ENCODE measurements at regions not wholly inside any gene's neighbourhood (a gene's known extent, or its start where the extent isn't known, plus 50 kb on each side); places are given as distances from the start of the nearest gene placed in this dataset.

DNA sequence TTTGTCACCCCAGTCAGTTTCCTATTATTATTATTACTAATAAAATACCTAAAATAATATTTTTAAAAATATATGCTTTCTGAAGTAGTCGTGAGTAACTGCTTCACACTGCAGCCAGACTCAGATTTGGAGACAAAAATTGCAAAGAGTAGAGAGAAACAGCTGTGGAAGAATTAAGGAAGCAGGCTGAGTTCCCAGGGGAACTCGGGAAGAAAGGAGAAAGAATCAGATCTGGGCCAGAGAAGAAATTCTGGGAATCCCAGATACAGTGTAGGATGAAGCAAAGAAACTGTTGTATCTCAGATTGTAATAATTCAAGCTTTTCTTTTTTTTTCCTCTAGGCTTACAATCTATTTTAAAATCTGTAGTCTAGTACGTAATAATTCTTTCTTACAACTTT lies 182.3 kb downstream of the FTCDNL1 start:
- no peak overlapping the region for H2AFZ ChIP-seq (ENCODE audit: low read length)
- no peaks in the 10 kb centered on the region for H3K4me1 ChIP-seq (ENCODE audit: insufficient read depth, low read length)
- peaks cover 17% of the 10 kb centered on the region for H3K27me3 ChIP-seq (ENCODE audit: insufficient read depth, low read length)
- H3K4me2 ChIP-seq (ENCODE audit: insufficient read depth, low read length) = no peak overlapping the region
- DNase-seq (ENCODE audit: insufficient read length, low spot score, missing footprints) = no peak
- TF ChIP-seq, protein P1, sequence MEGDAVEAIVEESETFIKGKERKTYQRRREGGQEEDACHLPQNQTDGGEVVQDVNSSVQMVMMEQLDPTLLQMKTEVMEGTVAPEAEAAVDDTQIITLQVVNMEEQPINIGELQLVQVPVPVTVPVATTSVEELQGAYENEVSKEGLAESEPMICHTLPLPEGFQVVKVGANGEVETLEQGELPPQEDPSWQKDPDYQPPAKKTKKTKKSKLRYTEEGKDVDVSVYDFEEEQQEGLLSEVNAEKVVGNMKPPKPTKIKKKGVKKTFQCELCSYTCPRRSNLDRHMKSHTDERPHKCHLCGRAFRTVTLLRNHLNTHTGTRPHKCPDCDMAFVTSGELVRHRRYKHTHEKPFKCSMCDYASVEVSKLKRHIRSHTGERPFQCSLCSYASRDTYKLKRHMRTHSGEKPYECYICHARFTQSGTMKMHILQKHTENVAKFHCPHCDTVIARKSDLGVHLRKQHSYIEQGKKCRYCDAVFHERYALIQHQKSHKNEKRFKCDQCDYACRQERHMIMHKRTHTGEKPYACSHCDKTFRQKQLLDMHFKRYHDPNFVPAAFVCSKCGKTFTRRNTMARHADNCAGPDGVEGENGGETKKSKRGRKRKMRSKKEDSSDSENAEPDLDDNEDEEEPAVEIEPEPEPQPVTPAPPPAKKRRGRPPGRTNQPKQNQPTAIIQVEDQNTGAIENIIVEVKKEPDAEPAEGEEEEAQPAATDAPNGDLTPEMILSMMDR (IDR thresholded peaks at IDR 0.05; ENCODE audit: extremely low read depth, low read depth, low read length) = no peak
- no peaks in the 10 kb centered on the region for H3K79me2 ChIP-seq (ENCODE audit: insufficient read depth, low read length)
- no peak overlapping the region for H3K4me3 ChIP-seq (ENCODE audit: insufficient read depth, low read length)
- H3K27ac ChIP-seq (ENCODE audit: low read depth, low read length) = no peak overlapping the region
- H3K9me3 ChIP-seq (ENCODE audit: low read depth, low read length) = no peaks in the 10 kb centered on the region
- no peaks in the 10 kb centered on the region for H3K36me3 ChIP-seq (ENCODE audit: insufficient read depth, low read length)
- no peaks in the 10 kb centered on the region for H4K20me1 ChIP-seq (ENCODE audit: insufficient read depth, low read length)

DNA sequence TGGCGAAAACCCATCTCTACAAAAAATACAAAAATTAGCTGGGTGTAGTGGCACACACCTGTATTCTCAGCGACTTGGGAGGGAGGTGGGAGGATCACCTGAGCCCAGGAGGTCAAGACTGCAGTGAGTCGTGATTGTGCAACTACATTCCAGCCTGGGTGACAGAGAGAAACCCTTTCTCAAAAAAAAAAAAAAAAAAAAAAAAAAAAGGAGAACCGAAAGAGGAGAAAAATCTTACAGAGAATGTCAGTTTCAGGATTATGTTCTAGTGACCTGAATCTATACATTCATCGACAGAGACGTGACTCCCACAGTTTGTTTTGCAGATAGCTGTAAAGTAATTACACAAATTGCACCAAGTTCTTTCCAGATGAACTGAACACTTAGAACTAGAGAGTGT lies 187.8 kb downstream of the FTCDNL1 start:
- no peaks in the 10 kb centered on the region for H4K20me1 ChIP-seq (ENCODE audit: insufficient read depth, low read length)
- TF ChIP-seq, protein P1 (IDR thresholded peaks at IDR 0.05; ENCODE audit: extremely low read depth, low read depth, low read length) = no peak
- no peak for DNase-seq (ENCODE audit: insufficient read length, low spot score, missing footprints)
- H3K79me2 ChIP-seq (ENCODE audit: insufficient read depth, low read length) = no peaks in the 10 kb centered on the region
- no peaks in the 10 kb centered on the region for H3K9me3 ChIP-seq (ENCODE audit: low read depth, low read length)
- H3K27me3 ChIP-seq (ENCODE audit: insufficient read depth, low read length) = no peaks in the 10 kb centered on the region
- no peak overlapping the region for H3K4me3 ChIP-seq (ENCODE audit: insufficient read depth, low read length)
- no peak overlapping the region for H3K27ac ChIP-seq (ENCODE audit: low read depth, low read length)
- H3K4me2 ChIP-seq (ENCODE audit: insufficient read depth, low read length) = no peak overlapping the region
- H3K4me1 ChIP-seq (ENCODE audit: insufficient read depth, low read length) = peaks cover 5% of the 10 kb centered on the region
- H2AFZ ChIP-seq (ENCODE audit: low read length) = no peak overlapping the region
- H3K36me3 ChIP-seq (ENCODE audit: insufficient read depth, low read length) = no peaks in the 10 kb centered on the region

DNA sequence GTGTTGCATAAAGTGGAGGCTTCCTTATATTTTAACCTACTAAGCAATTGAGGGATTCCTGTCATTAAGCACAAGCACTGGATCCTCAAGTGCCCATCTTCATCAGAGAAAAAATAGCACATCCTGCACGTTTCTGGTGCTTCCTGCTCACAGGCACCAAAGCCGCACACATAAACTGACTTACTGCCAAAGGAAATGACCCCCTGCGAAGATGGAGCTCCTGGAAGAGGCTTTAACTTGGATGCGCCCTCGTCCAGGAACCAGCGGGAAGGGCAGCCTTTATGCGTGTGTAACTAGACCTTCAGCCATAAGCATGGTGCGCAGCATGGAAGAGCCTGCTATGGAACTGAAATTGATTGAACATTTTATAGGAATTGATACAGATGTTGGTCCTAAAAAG lies 188.7 kb downstream of the FTCDNL1 start:
- no peak overlapping the region for H2AFZ ChIP-seq (ENCODE audit: low read length)
- H3K4me3 ChIP-seq (ENCODE audit: insufficient read depth, low read length) = no peak overlapping the region
- no peaks in the 10 kb centered on the region for H3K27me3 ChIP-seq (ENCODE audit: insufficient read depth, low read length)
- no peak overlapping the region for H3K4me2 ChIP-seq (ENCODE audit: insufficient read depth, low read length)
- no peaks in the 10 kb centered on the region for H3K9me3 ChIP-seq (ENCODE audit: low read depth, low read length)
- no peak overlapping the region for H3K27ac ChIP-seq (ENCODE audit: low read depth, low read length)
- H3K4me1 ChIP-seq (ENCODE audit: insufficient read depth, low read length) = peaks cover 5% of the 10 kb centered on the region
- no peaks in the 10 kb centered on the region for H3K79me2 ChIP-seq (ENCODE audit: insufficient read depth, low read length)
- TF ChIP-seq, protein P1 (IDR thresholded peaks at IDR 0.05; ENCODE audit: extremely low read depth, low read depth, low read length) = no peak
- H4K20me1 ChIP-seq (ENCODE audit: insufficient read depth, low read length) = no peaks in the 10 kb centered on the region
- H3K36me3 ChIP-seq (ENCODE audit: insufficient read depth, low read length) = no peaks in the 10 kb centered on the region
- no peak for DNase-seq (ENCODE audit: insufficient read length, low spot score, missing footprints)

DNA sequence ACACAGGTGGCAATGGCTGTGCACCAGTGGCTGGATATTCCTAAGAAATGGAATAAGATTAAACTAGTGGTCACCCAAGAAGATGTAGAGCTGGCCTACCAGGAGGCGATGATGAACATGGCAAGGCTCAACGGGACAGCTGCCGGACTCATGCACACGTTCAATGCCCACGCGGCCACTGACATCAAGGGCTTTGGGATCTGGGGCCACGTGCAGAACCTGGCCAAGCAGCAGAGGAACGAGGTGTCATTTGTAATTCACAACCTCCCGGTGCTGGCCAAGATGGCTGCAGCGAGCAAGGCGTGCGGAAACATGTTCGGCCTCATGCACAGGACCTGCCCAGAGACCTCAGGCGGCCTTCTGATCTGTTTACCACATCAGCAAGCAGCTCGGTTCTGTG lies 190.8 kb downstream of the FTCDNL1 start:
- TF ChIP-seq, protein P1 (IDR thresholded peaks at IDR 0.05; ENCODE audit: extremely low read depth, low read depth, low read length) = no peak
- no peaks in the 10 kb centered on the region for H3K36me3 ChIP-seq (ENCODE audit: insufficient read depth, low read length)

More for the DNA sequence above, 190.8 kb downstream of the FTCDNL1 start:
- Histone ChIP-seq H3K4me1 (ENCODE audit: insufficient read depth, low read length) (peaks cover 5% of the 10 kb centered on the region), H3K27ac (ENCODE audit: low read depth, low read length) (no peak overlapping the region), H3K4me3 (ENCODE audit: insufficient read depth, low read length) (no peak overlapping the region), H3K4me2 (ENCODE audit: insufficient read depth, low read length) (no peak overlapping the region), H3K79me2 (ENCODE audit: insufficient read depth, low read length) (no peaks in the 10 kb centered on the region), H2AFZ (ENCODE audit: low read length) (no peak overlapping the region), H3K27me3 (ENCODE audit: insufficient read depth, low read length) (no peaks in the 10 kb centered on the region), H4K20me1 (ENCODE audit: insufficient read depth, low read length) (no peaks in the 10 kb centered on the region), H3K9me3 (ENCODE audit: low read depth, low read length) (no peaks in the 10 kb centered on the region)
- no peak for DNase-seq (ENCODE audit: insufficient read length, low spot score, missing footprints)
